ENCODE measurements at regions not wholly inside any gene's neighbourhood (a gene's known extent, or its start where the extent isn't known, plus 50 kb on each side); places are given as distances from the start of the nearest gene placed in this dataset.

- H3K36me3 ChIP-seq (ENCODE audit: control insufficient read depth in 1 of 2, insufficient read depth in 2 of 2, low read length in 2 of 2) = no peaks in the 10 kb centered on the region
- no peaks in the 10 kb centered on the region for H3K9me2 ChIP-seq (ENCODE audit: insufficient read depth)
- no peak overlapping the region for H3K4me3 ChIP-seq (replicated peaks in 1 of 2; ENCODE audit: low read depth in 1 of 2, low read length in 2 of 2)
- CTCF ChIA-PET = no interaction called here
- H3K4me2 ChIP-seq (ENCODE audit: low read length) = no peak overlapping the region
- no TSS peak for BruUV-seq (replicated peaks)
- intact Hi-C loops (cut with micrococcal nuclease) = no loop called here
- DNase-seq (ENCODE audit: low read depth, low spot score) (no peak), ATAC-seq (no peak)
- POLR2A ChIA-PET = no interaction called here
- H3K9ac ChIP-seq (ENCODE audit: low read length) = no peak overlapping the region
- no peak overlapping the region for H3K27ac ChIP-seq (ENCODE audit: low read depth, low read length)
- peaks cover 0 to 5% of the 10 kb centered on the region in 2 experiments; a peak in 1 of 4 replicates for H3K9me3 ChIP-seq (ENCODE audit: control insufficient read depth in 1 of 2, insufficient read depth in 1 of 2, low read depth in 1 of 2, low read length in 2 of 2)
- RAD21 ChIA-PET (ENCODE audit: low non-redundant PET in 1 of 2, low total read pairs in 2 of 2, uncharacterized antibody in 2 of 2, unreplicated experiment in 2 of 2) = no interaction called here
- no peaks in the 10 kb centered on the region for H4K20me1 ChIP-seq (ENCODE audit: insufficient read depth)
- no peaks in the 10 kb centered on the region for H3K4me1 ChIP-seq (ENCODE audit: control insufficient read depth in 1 of 2, insufficient read depth in 2 of 2, low read length in 2 of 2)
- H3K79me2 ChIP-seq (ENCODE audit: insufficient read depth, low read length) = no peaks in the 10 kb centered on the region
- no peaks in the 10 kb centered on the region for H3K27me3 ChIP-seq (ENCODE audit: insufficient read depth, low read length)
- H2AFZ ChIP-seq (ENCODE audit: low read depth, low read length, poor library complexity, severe bottlenecking) = no peak overlapping the region
- TF ChIP-seq ZNF274 (IDR thresholded peaks at IDR 0.05; ENCODE audit: low read depth, low read length) (no peak), EZH2phosphoT487 (IDR thresholded peaks at IDR 0.05; ENCODE audit: borderline replicate concordance) (no peak), CBX3 (IDR thresholded peaks at IDR 0.05; ENCODE audit: low read depth) (no peak), EGR1 (IDR thresholded peaks at IDR 0.05; ENCODE audit: low read depth) (no peak), POLR2AphosphoS5 (IDR thresholded peaks at IDR 0.05; ENCODE audit: low read depth, low read length) (no peak), POLR2A (IDR thresholded peaks at IDR 0.05; ENCODE audit: borderline replicate concordance, extremely low read depth, insufficient read depth, insufficient read length) (no peak), TCF7L2 (IDR thresholded peaks at IDR 0.05; ENCODE audit: borderline replicate concordance, extremely low read depth, insufficient read depth, insufficient read length) (no peak), JUND (IDR thresholded peaks at IDR 0.05) (no peak)
Observed at GRCh38 chr17:14482715-14483114, 181.8 kb downstream of the HS3ST3B1 start.

DNA sequence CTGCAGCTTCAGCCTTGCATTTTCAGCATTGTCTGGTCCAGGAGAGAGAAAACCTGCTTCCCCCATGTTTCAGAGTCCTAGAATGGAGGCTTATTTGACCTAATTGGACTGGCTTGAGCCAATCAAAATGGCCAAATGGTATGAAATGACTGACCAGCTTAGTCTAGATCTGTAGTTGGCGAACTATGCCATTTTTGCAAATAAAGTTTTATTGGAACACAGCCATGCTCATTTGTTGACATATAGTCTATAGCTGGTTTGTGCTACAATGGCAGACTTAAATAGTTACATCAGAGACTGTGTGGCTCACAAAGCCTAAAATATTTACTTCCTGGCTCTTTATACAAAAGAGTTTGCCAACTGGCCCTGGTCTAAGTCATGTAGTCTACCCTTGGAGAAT is 180.8 kb downstream of the HS3ST3B1 start:
- POLR2A ChIA-PET = no interaction called here
- Histone ChIP-seq H3K27me3 (ENCODE audit: insufficient read depth, low read length) (no peaks in the 10 kb centered on the region), H3K36me3 (ENCODE audit: control insufficient read depth in 1 of 2, insufficient read depth in 2 of 2, low read length in 2 of 2) (no peaks in the 10 kb centered on the region), H3K27ac (ENCODE audit: low read depth, low read length) (no peak overlapping the region), H3K4me2 (ENCODE audit: low read length) (no peak overlapping the region), H3K4me3 (replicated peaks in 1 of 2; ENCODE audit: low read depth in 1 of 2, low read length in 2 of 2) (no peak overlapping the region), H2AFZ (ENCODE audit: low read depth, low read length, poor library complexity, severe bottlenecking) (no peak overlapping the region), H3K4me1 (ENCODE audit: control insufficient read depth in 1 of 2, insufficient read depth in 2 of 2, low read length in 2 of 2) (no peaks in the 10 kb centered on the region), H3K9ac (ENCODE audit: low read length) (no peak overlapping the region), H3K9me2 (ENCODE audit: insufficient read depth) (no peaks in the 10 kb centered on the region), H4K20me1 (ENCODE audit: insufficient read depth) (no peaks in the 10 kb centered on the region), H3K9me3 (ENCODE audit: control insufficient read depth in 1 of 2, insufficient read depth in 1 of 2, low read depth in 1 of 2, low read length in 2 of 2) (peaks cover 0 to 5% of the 10 kb centered on the region in 2 experiments; a peak in 1 of 4 replicates), H3K79me2 (ENCODE audit: insufficient read depth, low read length) (no peaks in the 10 kb centered on the region)
- RAD21 ChIA-PET (ENCODE audit: low non-redundant PET in 1 of 2, low total read pairs in 2 of 2, uncharacterized antibody in 2 of 2, unreplicated experiment in 2 of 2) = no interaction called here
- no peak for TF ChIP-seq CTCF (IDR thresholded peaks at IDR 0.05 in 2 of 3, conservative IDR thresholded peaks at IDR 0.05 in 1 of 3; ENCODE audit: borderline replicate concordance in 1 of 3, insufficient read depth in 1 of 3, low read depth in 2 of 3, low read length in 2 of 3)
- TF ChIP-seq, protein P1, sequence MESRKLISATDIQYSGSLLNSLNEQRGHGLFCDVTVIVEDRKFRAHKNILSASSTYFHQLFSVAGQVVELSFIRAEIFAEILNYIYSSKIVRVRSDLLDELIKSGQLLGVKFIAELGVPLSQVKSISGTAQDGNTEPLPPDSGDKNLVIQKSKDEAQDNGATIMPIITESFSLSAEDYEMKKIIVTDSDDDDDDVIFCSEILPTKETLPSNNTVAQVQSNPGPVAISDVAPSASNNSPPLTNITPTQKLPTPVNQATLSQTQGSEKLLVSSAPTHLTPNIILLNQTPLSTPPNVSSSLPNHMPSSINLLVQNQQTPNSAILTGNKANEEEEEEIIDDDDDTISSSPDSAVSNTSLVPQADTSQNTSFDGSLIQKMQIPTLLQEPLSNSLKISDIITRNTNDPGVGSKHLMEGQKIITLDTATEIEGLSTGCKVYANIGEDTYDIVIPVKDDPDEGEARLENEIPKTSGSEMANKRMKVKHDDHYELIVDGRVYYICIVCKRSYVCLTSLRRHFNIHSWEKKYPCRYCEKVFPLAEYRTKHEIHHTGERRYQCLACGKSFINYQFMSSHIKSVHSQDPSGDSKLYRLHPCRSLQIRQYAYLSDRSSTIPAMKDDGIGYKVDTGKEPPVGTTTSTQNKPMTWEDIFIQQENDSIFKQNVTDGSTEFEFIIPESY (IDR thresholded peaks at IDR 0.05; ENCODE audit: extremely low read depth, insufficient replicate concordance, low read length) = no peak
- no peak for TF ChIP-seq YY1 (IDR thresholded peaks at IDR 0.05; ENCODE audit: extremely low read depth, insufficient replicate concordance, low read depth, low read length)
- TF ChIP-seq FOSL1 (IDR thresholded peaks at IDR 0.05; ENCODE audit: low read depth) = no peak
- no peak for TF ChIP-seq EZH2phosphoT487 (IDR thresholded peaks at IDR 0.05; ENCODE audit: borderline replicate concordance)
- CTCF ChIA-PET = no interaction called here
- intact Hi-C loops (cut with micrococcal nuclease) = no loop called here
- no TSS peak for BruUV-seq (replicated peaks)
- DNase-seq (ENCODE audit: low read depth, low spot score) (no peak), ATAC-seq (no peak)
